ENCODE measurements at regions not wholly inside any gene's neighbourhood (a gene's known extent, or its start where the extent isn't known, plus 50 kb on each side); places are given as distances from the start of the nearest gene placed in this dataset.

GRCh38 chr12:126361804-126362203 lies 1296.6 kb downstream of the AACS start:
- TF ChIP-seq CTCF (IDR thresholded peaks at IDR 0.05; ENCODE audit: insufficient read depth, low read length, poor library complexity, severe bottlenecking), result no peak
- no peak for TF ChIP-seq EZH2phosphoT487 (conservative IDR thresholded peaks at IDR 0.05; ENCODE audit: low read length)
